ENCODE measurements at regions not wholly inside any gene's neighbourhood (a gene's known extent, or its start where the extent isn't known, plus 50 kb on each side); places are given as distances from the start of the nearest gene placed in this dataset.

- Histone ChIP-seq H3K4me1 (ENCODE audit: low read depth, poor library complexity, severe bottlenecking) (peaks cover 58% of the 10 kb centered on the region), H3K9ac (no peak overlapping the region), H4K20me1 (ENCODE audit: insufficient read depth) (no peaks in the 10 kb centered on the region), H3K27ac (peak overlapping the region; percentile 51), H3K27me3 (ENCODE audit: insufficient read depth, low read depth) (no peaks in the 10 kb centered on the region), H3K4me3 (IDR thresholded peaks at IDR 0.05; ENCODE audit: insufficient read depth, low read depth, low read length) (no peak overlapping the region), H3K79me2 (ENCODE audit: insufficient read depth, low read depth) (no peaks in the 10 kb centered on the region), H3K4me2 (peak overlapping the region; percentile 18; the same call in 1 of the 2 replicates), H3K36me3 (ENCODE audit: insufficient read depth) (no peaks in the 10 kb centered on the region), H2AFZ (ENCODE audit: low read depth) (no peak overlapping the region)
- TF ChIP-seq CTCF (conservative IDR thresholded peaks at IDR 0.05; ENCODE audit: low read depth, low read length) = no peak
These were observed 810.0 kb downstream of the RAB28 start for GRCh38 chr4:12674184-12674583.

- Histone ChIP-seq H2AFZ (ENCODE audit: low read depth) (no peak overlapping the region), H3K27me3 (ENCODE audit: insufficient read depth, low read depth) (no peaks in the 10 kb centered on the region), H3K4me3 (IDR thresholded peaks at IDR 0.05; ENCODE audit: insufficient read depth, low read depth, low read length) (no peak overlapping the region), H3K36me3 (ENCODE audit: insufficient read depth) (no peaks in the 10 kb centered on the region), H3K79me2 (ENCODE audit: insufficient read depth, low read depth) (no peaks in the 10 kb centered on the region), H3K27ac (no peak overlapping the region), H4K20me1 (ENCODE audit: insufficient read depth) (no peaks in the 10 kb centered on the region), H3K9ac (no peak overlapping the region), H3K4me2 (no peak overlapping the region), H3K4me1 (ENCODE audit: low read depth, poor library complexity, severe bottlenecking) (peaks cover 49% of the 10 kb centered on the region)
- TF ChIP-seq CTCF (conservative IDR thresholded peaks at IDR 0.05; ENCODE audit: low read depth, low read length) = no peak
These were observed 811.8 kb downstream of the RAB28 start for GRCh38 chr4:12672303-12672702.

- no peak overlapping the region for H2AFZ ChIP-seq (ENCODE audit: low read depth)
- H3K9ac ChIP-seq = no peak overlapping the region
- no peaks in the 10 kb centered on the region for H3K36me3 ChIP-seq (ENCODE audit: insufficient read depth)
- H3K27ac ChIP-seq = no peak overlapping the region
- no peak for TF ChIP-seq CTCF (conservative IDR thresholded peaks at IDR 0.05; ENCODE audit: low read depth, low read length)
- no peak overlapping the region for H3K4me3 ChIP-seq (IDR thresholded peaks at IDR 0.05; ENCODE audit: insufficient read depth, low read depth, low read length)
- H3K79me2 ChIP-seq (ENCODE audit: insufficient read depth, low read depth) = no peaks in the 10 kb centered on the region
- H3K4me1 ChIP-seq (ENCODE audit: low read depth, poor library complexity, severe bottlenecking) = no peaks in the 10 kb centered on the region
- no peaks in the 10 kb centered on the region for H3K27me3 ChIP-seq (ENCODE audit: insufficient read depth, low read depth)
- H4K20me1 ChIP-seq (ENCODE audit: insufficient read depth) = no peaks in the 10 kb centered on the region
- no peak overlapping the region for H3K4me2 ChIP-seq
These were observed 826.0 kb downstream of the RAB28 start for GRCh38 chr4:12658146-12658545.

- TF ChIP-seq CTCF (conservative IDR thresholded peaks at IDR 0.05; ENCODE audit: low read depth, low read length) = no peak
- Histone ChIP-seq H4K20me1 (ENCODE audit: insufficient read depth) (no peaks in the 10 kb centered on the region), H3K27ac (no peak overlapping the region), H3K4me2 (no peak overlapping the region), H3K9ac (no peak overlapping the region), H3K4me1 (ENCODE audit: low read depth, poor library complexity, severe bottlenecking) (peaks cover 12% of the 10 kb centered on the region), H3K27me3 (ENCODE audit: insufficient read depth, low read depth) (no peaks in the 10 kb centered on the region), H3K36me3 (ENCODE audit: insufficient read depth) (no peaks in the 10 kb centered on the region), H2AFZ (ENCODE audit: low read depth) (no peak overlapping the region), H3K79me2 (ENCODE audit: insufficient read depth, low read depth) (no peaks in the 10 kb centered on the region), H3K4me3 (IDR thresholded peaks at IDR 0.05; ENCODE audit: insufficient read depth, low read depth, low read length) (no peak overlapping the region)
These were observed 832.3 kb downstream of the RAB28 start for GRCh38 chr4:12651876-12652275.

All from KMS-11 (cell line).